SU-DHL-6 (cell line): ENCODE measurements at regions not wholly inside any gene's neighbourhood (a gene's known extent, or its start where the extent isn't known, plus 50 kb on each side); places are given as distances from the start of the nearest gene placed in this dataset.

Experiments used
- H2AFZ ChIP-seq: fragments of 200-600 bp; sonication (generic); 2 replicates; pipeline ENCODE4 v1.6.1; 2014; ENCODE audit warnings: low read depth, mild to moderate bottlenecking, moderate library complexity, mixed read lengths, antibody characterized with exemption, low read length; ENCODE audit not compliant: severe bottlenecking
- H3F3A ChIP-seq: fragments of 200-600 bp; shearing (Covaris generic); 2 replicates; pipeline ENCODE4 v1.6.0; 2016; ENCODE audit warnings: antibody characterized with exemption, mild to moderate bottlenecking; ENCODE audit not compliant: insufficient read depth
- H3K27ac ChIP-seq: fragments of 200-600 bp; sonication (generic); 2 replicates; pipeline ENCODE4 v1.5.1; 2016; ENCODE audit warnings: low read depth, mild to moderate bottlenecking, low read length, moderate library complexity, mixed read lengths
- H3K27me3 ChIP-seq: fragments of 200-600 bp; sonication (generic), shearing (Covaris generic); 2 replicates; pipeline ENCODE4 v1.6.0; 2014; ENCODE audit warnings: mild to moderate bottlenecking, low read length
- H3K36me3 ChIP-seq: fragments of 200-600 bp; sonication (generic); 2 replicates; pipeline ENCODE4 v1.6.1; 2014; ENCODE audit warnings: mild to moderate bottlenecking, low read length, mixed read lengths
- H3K4me2 ChIP-seq: fragments of 300-600, 200-600 bp; shearing (Covaris generic), sonication (generic); 2 replicates; pipeline ENCODE4 v1.6.0; 2014; ENCODE audit warnings: low read length, low read depth, mild to moderate bottlenecking; ENCODE audit not compliant: poor library complexity, severe bottlenecking
- H3K4me3 ChIP-seq: fragments of 200-600 bp; sonication (generic); 2 replicates; pipeline ENCODE4 v1.5.1; 2014; ENCODE audit warnings: antibody characterized with exemption, low read length, mild to moderate bottlenecking, mixed read lengths; ENCODE audit not compliant: insufficient read depth, poor library complexity, severe bottlenecking
- H3K79me2 ChIP-seq: fragments of 200-600 bp; sonication (generic); 2 replicates; pipeline ENCODE4 v1.6.1; 2014; ENCODE audit warnings: mild to moderate bottlenecking, low read length, moderate library complexity; ENCODE audit not compliant: insufficient read depth
- H3K9ac ChIP-seq: fragments of 200-600 bp; sonication (generic); 2 replicates; pipeline ENCODE4 v1.7.0; 2014; ENCODE audit warnings: mild to moderate bottlenecking, low read length
- H3K9me2 ChIP-seq: fragments of 200-600 bp; sonication (generic); replicated peaks from 2 replicates; pipeline ENCODE4 v1.6.1; 2014; ENCODE audit warnings: low read length; ENCODE audit not compliant: insufficient read depth
- H3K9me3 ChIP-seq: fragments of 200-600 bp; sonication (generic); 2 replicates; pipeline ENCODE4 v1.6.1; 2014; ENCODE audit warnings: low read length, mixed read lengths; ENCODE audit not compliant: insufficient read depth
- H4K20me1 ChIP-seq: fragments of 200-600 bp; sonication (generic); 2 replicates; pipeline ENCODE4 v1.6.1; 2014; ENCODE audit warnings: low read depth, mild to moderate bottlenecking, antibody characterized with exemption, low read length, moderate library complexity, mixed read lengths
- CTCF ChIP-seq: fragments of 200-600 bp; sonication (generic); IDR thresholded peaks from one replicate; pipeline ENCODE4 v1.5.1; 2017; ENCODE audit warnings: antibody characterized with exemption, mild to moderate bottlenecking, low read length, moderate library complexity; ENCODE audit not compliant: insufficient read depth, poor library complexity, severe bottlenecking
- EZH2phosphoT487 ChIP-seq: fragments of 200-600 bp; sonication (generic), shearing (Covaris generic); conservative IDR thresholded peaks from 2 replicates; pipeline ENCODE4 v1.6.1; 2018; ENCODE audit warnings: mild to moderate bottlenecking, antibody characterized with exemption, low read length, moderate library complexity, mixed read lengths

GRCh38 chr3:41031401-41031800 is 167.9 kb upstream of the CTNNB1 start:
- TF ChIP-seq EZH2phosphoT487 = no peak
- TF ChIP-seq CTCF = no peak
- H3K79me2 ChIP-seq = no peaks in the 10 kb centered on the region
- no peak overlapping the region for H3K4me2 ChIP-seq
- H3K9me3 ChIP-seq = no peaks in the 10 kb centered on the region
- H3K9me2 ChIP-seq = no peaks in the 10 kb centered on the region
- no peak overlapping the region for H3K4me3 ChIP-seq
- no peaks in the 10 kb centered on the region for H4K20me1 ChIP-seq
- no peak overlapping the region for H3K9ac ChIP-seq
- no peak overlapping the region for H3K27ac ChIP-seq
- H2AFZ ChIP-seq = no peak overlapping the region
- no peaks in the 10 kb centered on the region for H3K27me3 ChIP-seq
- no peaks in the 10 kb centered on the region for H3K36me3 ChIP-seq
- H3F3A ChIP-seq = no peaks in the 10 kb centered on the region

- no peak for TF ChIP-seq EZH2phosphoT487
- TF ChIP-seq CTCF = no peak
- Histone ChIP-seq H3K79me2 (no peaks in the 10 kb centered on the region), H3K4me3 (no peak overlapping the region), H3K36me3 (no peaks in the 10 kb centered on the region), H3F3A (no peaks in the 10 kb centered on the region), H3K27ac (no peak overlapping the region), H3K9ac (no peak overlapping the region), H4K20me1 (no peaks in the 10 kb centered on the region), H3K9me3 (no peaks in the 10 kb centered on the region), H2AFZ (no peak overlapping the region), H3K27me3 (no peaks in the 10 kb centered on the region), H3K9me2 (no peaks in the 10 kb centered on the region), H3K4me2 (no peak overlapping the region)
Measured at GRCh38 chr3:41033956-41034519, 165.3 kb upstream of the CTNNB1 start.

DNA sequence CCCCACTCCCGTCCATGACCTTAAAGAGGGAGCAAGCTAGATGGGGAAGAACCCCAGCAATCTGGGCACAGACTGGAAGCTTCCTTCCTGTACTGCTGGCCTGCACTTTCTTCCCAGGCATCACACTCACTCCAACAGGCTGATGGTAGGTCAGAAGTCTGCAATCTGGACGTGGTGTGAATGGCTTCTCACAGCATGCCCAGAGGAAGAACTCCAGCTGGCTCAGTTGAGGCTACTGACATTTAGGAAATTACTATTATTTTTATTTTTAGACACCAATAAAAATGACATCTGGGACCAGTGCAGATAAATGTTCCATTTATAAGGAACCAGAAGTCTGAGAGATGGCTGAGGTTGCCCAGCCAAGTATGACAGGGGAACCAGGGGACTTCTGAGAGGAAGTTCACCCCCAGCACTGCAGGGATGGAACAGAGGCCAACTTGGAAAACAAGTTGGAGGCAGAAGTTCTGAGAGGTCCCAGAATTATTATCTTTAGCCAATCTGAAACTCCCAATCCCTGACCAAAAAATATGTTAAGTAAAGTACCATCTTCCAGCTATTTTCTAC is 163.8 kb upstream of the CTNNB1 start:
- Histone ChIP-seq H3K79me2 (no peaks in the 10 kb centered on the region), H3K9me2 (no peaks in the 10 kb centered on the region), H3K36me3 (no peaks in the 10 kb centered on the region), H2AFZ (no peak overlapping the region), H4K20me1 (no peaks in the 10 kb centered on the region), H3K9ac (no peak overlapping the region), H3F3A (no peaks in the 10 kb centered on the region), H3K4me2 (no peak overlapping the region), H3K27me3 (no peaks in the 10 kb centered on the region), H3K4me3 (no peak overlapping the region), H3K9me3 (no peaks in the 10 kb centered on the region), H3K27ac (no peak overlapping the region)
- no peak for TF ChIP-seq EZH2phosphoT487
- no peak for TF ChIP-seq CTCF
